WTC11 (cell line): ENCODE measurements at regions not wholly inside any gene's neighbourhood (a gene's known extent, or its start where the extent isn't known, plus 50 kb on each side); places are given as distances from the start of the nearest gene placed in this dataset.

Experiments used
- ATAC-seq: fragments of 200-7000 bp; cut with Tn5 transposase; 2 replicates; pipeline ENCODE4 v1.10.0; 2021; ENCODE audit warnings: mild to moderate bottlenecking, moderate library complexity
- CTCF ChIA-PET: fragments of 300-600 bp; sonication (Branson Sonifier 250); formaldehyde crosslinking; loops from one replicate; lab custom pipeline; 2021; ENCODE audit warnings: antibody characterized with exemption; lab: Charles Lee
- POLR2A ChIA-PET: fragments of 350-600 bp; sonication (Branson Sonifier 250); formaldehyde crosslinking; loops from one replicate; lab custom pipeline; 2021; ENCODE audit warnings: antibody characterized with exemption; lab: Charles Lee
- DNase-seq: peaks from one replicate; pipeline ENCODE4 v3.0.0; 2021; ENCODE audit warnings: low spot score
- H3K27ac Mint-ChIP-seq: 2 replicates; pipeline ENCODE4 v1.8.0; 2021; ENCODE audit warnings: mixed read lengths
- H3K27me3 Mint-ChIP-seq: 2 replicates; pipeline ENCODE4 v1.8.0; 2021; ENCODE audit warnings: low read depth, mild to moderate bottlenecking, moderate library complexity, mixed read lengths
- H3K36me3 Mint-ChIP-seq: 2 replicates; pipeline ENCODE4 v1.8.0; 2021; ENCODE audit warnings: mixed read lengths
- H3K4me1 Mint-ChIP-seq: 2 replicates; pipeline ENCODE4 v1.8.0; 2022; ENCODE audit warnings: mixed read lengths
- H3K4me3 Mint-ChIP-seq: 2 replicates; pipeline ENCODE4 v1.8.0; 2021; ENCODE audit warnings: mild to moderate bottlenecking, moderate library complexity, mixed read lengths
- H3K9me3 Mint-ChIP-seq: 2 replicates; pipeline ENCODE4 v1.8.0; 2021; ENCODE audit warnings: mixed read lengths
- AFF4 ChIP-seq: sonication (generic); formaldehyde crosslinking; IDR thresholded peaks from 2 replicates; pipeline ENCODE4 v1.8.1; 2023; ENCODE audit warnings: mild to moderate bottlenecking, missing genetic modification reagents, borderline replicate concordance
- AR ChIP-seq: fragments of 250-450 bp; sonication (Bioruptor Pico); IDR thresholded peaks from 2 replicates; pipeline ENCODE4 v1.9.0; 2021; ENCODE audit warnings: mild to moderate bottlenecking
- ATF3 ChIP-seq: sonication (generic); formaldehyde crosslinking; conservative IDR thresholded peaks from 2 replicates; pipeline ENCODE4 v1.8.1; 2022; ENCODE audit warnings: mild to moderate bottlenecking, missing genetic modification reagents
- CBFB ChIP-seq: sonication (generic); formaldehyde crosslinking; IDR thresholded peaks from 2 replicates; pipeline ENCODE4 v1.8.1; 2022; ENCODE audit warnings: mild to moderate bottlenecking, low read depth, missing genetic modification reagents
- CDX4 ChIP-seq: fragments of 250-450 bp; sonication (Bioruptor Pico); IDR thresholded peaks from 2 replicates; pipeline ENCODE4 v1.9.0; 2021; ENCODE audit warnings: moderate library complexity, mild to moderate bottlenecking, inconsistent platforms, borderline replicate concordance
- CREM ChIP-seq: sonication (generic); formaldehyde crosslinking; IDR thresholded peaks from 2 replicates; pipeline ENCODE4 v1.8.1; 2022; ENCODE audit warnings: mild to moderate bottlenecking, missing genetic modification reagents, moderate library complexity
- ESRRA ChIP-seq: sonication (generic); formaldehyde crosslinking; IDR thresholded peaks from 2 replicates; pipeline ENCODE4 v1.8.1; 2022; ENCODE audit warnings: mild to moderate bottlenecking, missing genetic modification reagents, borderline replicate concordance
- FOXJ3 ChIP-seq: sonication (generic); formaldehyde crosslinking; IDR thresholded peaks from 2 replicates; pipeline ENCODE4 v1.9.0; 2021; ENCODE audit warnings: missing genetic modification reagents, mild to moderate bottlenecking, borderline replicate concordance
- FOXP1 ChIP-seq: sonication (generic); formaldehyde crosslinking; IDR thresholded peaks from 2 replicates; pipeline ENCODE4 v1.8.0; 2022; ENCODE audit warnings: missing genetic modification reagents, mild to moderate bottlenecking, moderate library complexity, borderline replicate concordance
- IRF2 ChIP-seq: sonication (generic); formaldehyde crosslinking; IDR thresholded peaks from 2 replicates; pipeline ENCODE4 v1.8.0; 2022; ENCODE audit warnings: low read depth, missing genetic modification reagents, borderline replicate concordance
- JAZF1 ChIP-seq: fragments of 250-450 bp; sonication (Bioruptor Pico); IDR thresholded peaks from 2 replicates; pipeline ENCODE4 v1.9.0; 2021; ENCODE audit warnings: moderate library complexity, mild to moderate bottlenecking, inconsistent platforms
- NR3C1 ChIP-seq: sonication (generic); formaldehyde crosslinking; conservative IDR thresholded peaks from 2 replicates; pipeline ENCODE4 v1.8.1; 2023; ENCODE audit warnings: low read depth, mild to moderate bottlenecking, missing genetic modification reagents
- RELA ChIP-seq: sonication (generic); formaldehyde crosslinking; IDR thresholded peaks from 2 replicates; pipeline ENCODE4 v1.8.1; 2022; ENCODE audit warnings: missing genetic modification reagents, mild to moderate bottlenecking, borderline replicate concordance
- STAT6 ChIP-seq: sonication (generic); formaldehyde crosslinking; conservative IDR thresholded peaks from 2 replicates; pipeline ENCODE4 v1.8.1; 2023; ENCODE audit warnings: mild to moderate bottlenecking, low read depth, missing genetic modification reagents, moderate library complexity
- ZMAT4 ChIP-seq: fragments of 250-450 bp; sonication (Bioruptor Pico); IDR thresholded peaks from 2 replicates; pipeline ENCODE4 v1.9.0; 2021; ENCODE audit warnings: mild to moderate bottlenecking
- ZNF121 ChIP-seq: sonication (generic); formaldehyde crosslinking; IDR thresholded peaks from 2 replicates; pipeline ENCODE4 v1.8.0; 2023; ENCODE audit warnings: missing genetic modification reagents
- ZNF232 ChIP-seq: sonication (generic); formaldehyde crosslinking; IDR thresholded peaks from 2 replicates; pipeline ENCODE4 v1.8.0; 2022; ENCODE audit warnings: mild to moderate bottlenecking, missing genetic modification reagents

- Mint-ChIP-seq H3K4me3 (no peak overlapping the region), H3K27me3 (no peaks in the 10 kb centered on the region), H3K36me3 (no peaks in the 10 kb centered on the region), H3K9me3 (peaks cover 13% of the 10 kb centered on the region), H3K4me1 (peaks cover 2% of the 10 kb centered on the region; the same call in 1 of the 2 replicates), H3K27ac (no peak overlapping the region)
- TF ChIP-seq STAT6 (CRISPR knock-in tag) (no peak), IRF2 (CRISPR knock-in tag) (no peak), NR3C1 (no peak), AR (CRISPR knock-in tag) (no peak), AFF4 (no peak), ATF3 (CRISPR knock-in tag) (no peak), CREM (CRISPR knock-in tag) (no peak), CBFB (CRISPR knock-in tag) (no peak), JAZF1 (CRISPR knock-in tag) (no peak), FOXJ3 (CRISPR knock-in tag) (no peak), ZMAT4 (CRISPR knock-in tag) (no peak), CDX4 (CRISPR knock-in tag) (no peak), FOXP1 (CRISPR knock-in tag) (no peak), ESRRA (CRISPR knock-in tag) (no peak), ZNF121 (no peak), RELA (CRISPR knock-in tag) (no peak), ZNF232 (CRISPR knock-in tag) (no peak)
- ATAC-seq = no peak
- ChIA-PET POLR2A (no interaction called here), CTCF (no interaction called here)
- DNase-seq = no peak
Observed at GRCh38 chr12:92593734-92594402, 108.9 kb upstream of the PLEKHG7 start.
